Natural killer cell treated with Interleukin-12 subunit alpha and Interleukin-12 subunit beta and Interleukin-15 and Interleukin-18, amount 100 ng/mL, for 72 hours (primary cell): ENCODE measurements at regions not wholly inside any gene's neighbourhood (a gene's known extent, or its start where the extent isn't known, plus 50 kb on each side); places are given as distances from the start of the nearest gene placed in this dataset.
"Not testable (repeated sequence)": the region's sequence is repeated elsewhere in the genome, so short reads cannot be mapped to it uniquely, and the experiment has no call there.

ENCODE experiments used
- ATAC-seq, 2 donors: fragments of 150-1000 bp; cut with Tn5 transposase in 1 of 2; sonication (Bioruptor Pico), chemical (Tn5 transposase) in 1 of 2; 2 replicates each; pipeline ENCODE4 v1.10.0; 2021
- DNase-seq: peaks from one replicate; pipeline ENCODE4 v3.0.0; 2022; ENCODE audit warnings: low spot score
- H3K27ac Mint-ChIP-seq, 2 donors: 1 replicate in 1 of 2; 2 replicates in 1 of 2; pipeline ENCODE4 v1.8.0; 2022; ENCODE audit warnings: mixed read lengths in 2 of 2, mild to moderate bottlenecking in 1 of 2, moderate library complexity in 1 of 2
- H3K27me3 Mint-ChIP-seq, 2 donors: 1 replicate in 1 of 2; 2 replicates in 1 of 2; pipeline ENCODE4 v1.8.0; 2022; ENCODE audit warnings: mixed read lengths in 2 of 2
- H3K36me3 Mint-ChIP-seq: one replicate; pipeline ENCODE4 v1.8.0; 2022; ENCODE audit warnings: mixed read lengths
- H3K4me1 Mint-ChIP-seq, 2 donors: 1 replicate in 1 of 2; 2 replicates in 1 of 2; pipeline ENCODE4 v1.8.0; 2022; ENCODE audit warnings: low read depth in 2 of 2, mixed read lengths in 2 of 2, mild to moderate bottlenecking in 1 of 2
- H3K4me3 Mint-ChIP-seq: one replicate; pipeline ENCODE4 v1.8.0; 2022; ENCODE audit warnings: mixed read lengths
- H3K9me3 Mint-ChIP-seq: 2 replicates; pipeline ENCODE4 v1.8.0; 2022; ENCODE audit warnings: mixed read lengths

DNA sequence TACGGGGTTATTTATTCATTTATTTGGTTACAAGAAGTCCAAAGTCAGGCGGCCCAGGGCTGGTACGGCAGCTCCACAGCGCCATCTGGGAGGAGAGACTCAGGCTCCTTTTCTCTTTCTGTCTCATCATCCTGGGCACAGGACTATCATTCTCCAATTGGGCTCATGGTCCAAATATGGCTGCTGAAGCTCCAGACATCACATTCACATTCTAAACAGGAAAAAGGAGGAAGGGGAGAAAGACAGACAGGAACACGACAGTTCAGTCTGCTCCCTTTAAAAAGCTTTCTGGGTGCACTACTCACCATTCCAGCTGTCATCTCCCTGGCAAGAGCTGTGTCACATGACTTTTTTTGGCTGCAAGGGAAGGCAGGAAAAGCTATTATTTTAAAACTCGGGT is 74.4 kb upstream of the PDZD8 start:
- ATAC-seq (no peak), DNase-seq (no peak)
- H3K27me3 Mint-ChIP-seq: peaks cover 42 to 43% of the 10 kb centered on the region in 2 donors
- H3K4me1 Mint-ChIP-seq: peaks cover 0 to 2% of the 10 kb centered on the region in 2 donors
- peaks cover 7% of the 10 kb centered on the region for H3K9me3 Mint-ChIP-seq
- H3K4me3 Mint-ChIP-seq: no peak overlapping the region
- H3K27ac Mint-ChIP-seq: no peak overlapping the region
- peaks cover 17% of the 10 kb centered on the region for H3K36me3 Mint-ChIP-seq

DNA sequence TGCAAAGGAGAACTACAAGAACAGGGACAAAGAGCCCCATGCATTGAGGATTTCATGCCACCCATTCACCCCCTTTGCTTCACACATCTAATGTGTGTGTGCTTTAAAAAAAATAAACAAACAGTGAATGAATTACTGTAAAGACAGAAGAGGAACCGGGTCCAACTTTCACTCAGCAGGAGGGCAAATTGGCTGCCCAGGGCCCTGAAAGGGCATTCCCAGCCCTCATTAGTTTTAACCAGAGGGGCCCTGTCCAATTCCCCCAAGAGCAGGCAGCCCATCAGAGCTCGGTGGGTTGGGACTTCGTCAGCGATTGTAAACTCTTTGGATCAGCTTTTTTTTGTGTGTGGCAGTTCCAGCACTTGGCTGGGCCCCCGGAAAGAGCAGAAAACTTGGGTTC is 73.6 kb upstream of the PDZD8 start:
- H3K4me1 Mint-ChIP-seq: peaks cover 0 to 1% of the 10 kb centered on the region in 2 donors
- H3K27ac Mint-ChIP-seq: no peak overlapping the region
- DNase-seq (no peak), ATAC-seq (no peak)
- H3K27me3 Mint-ChIP-seq: peaks cover 42 to 44% of the 10 kb centered on the region in 2 donors
- H3K4me3 Mint-ChIP-seq: no peak overlapping the region
- peaks cover 7% of the 10 kb centered on the region for H3K9me3 Mint-ChIP-seq
- peaks cover 17% of the 10 kb centered on the region for H3K36me3 Mint-ChIP-seq

DNA sequence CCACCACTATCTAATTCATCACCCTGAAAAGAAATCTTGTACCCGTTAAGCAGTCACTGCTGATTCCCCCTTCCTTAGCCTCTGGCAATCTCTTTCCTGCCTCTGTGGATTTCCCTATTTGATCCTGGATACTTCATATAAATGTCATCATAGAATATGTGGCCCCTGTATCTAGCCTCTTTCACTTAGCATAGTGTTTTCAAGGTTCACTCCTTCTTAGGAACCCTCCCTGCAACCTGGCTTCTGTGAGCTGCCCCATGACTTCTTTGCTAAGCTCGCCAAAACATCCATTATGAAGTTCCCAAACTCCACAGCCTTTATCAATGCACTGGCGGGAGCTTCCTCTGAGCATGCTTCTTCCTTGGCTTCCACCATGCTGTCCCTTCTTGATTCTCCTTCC is 70.8 kb upstream of the PDZD8 start:
- peaks cover 0 to 6% of the 10 kb centered on the region in 2 donors for H3K4me1 Mint-ChIP-seq
- H3K27ac Mint-ChIP-seq: no peak overlapping the region
- no peak overlapping the region for H3K4me3 Mint-ChIP-seq
- peaks cover 34 to 36% of the 10 kb centered on the region in 2 donors for H3K27me3 Mint-ChIP-seq
- DNase-seq (no peak), ATAC-seq (no peak)
- H3K9me3 Mint-ChIP-seq: peaks cover 4% of the 10 kb centered on the region
- peaks cover 7% of the 10 kb centered on the region for H3K36me3 Mint-ChIP-seq

DNA sequence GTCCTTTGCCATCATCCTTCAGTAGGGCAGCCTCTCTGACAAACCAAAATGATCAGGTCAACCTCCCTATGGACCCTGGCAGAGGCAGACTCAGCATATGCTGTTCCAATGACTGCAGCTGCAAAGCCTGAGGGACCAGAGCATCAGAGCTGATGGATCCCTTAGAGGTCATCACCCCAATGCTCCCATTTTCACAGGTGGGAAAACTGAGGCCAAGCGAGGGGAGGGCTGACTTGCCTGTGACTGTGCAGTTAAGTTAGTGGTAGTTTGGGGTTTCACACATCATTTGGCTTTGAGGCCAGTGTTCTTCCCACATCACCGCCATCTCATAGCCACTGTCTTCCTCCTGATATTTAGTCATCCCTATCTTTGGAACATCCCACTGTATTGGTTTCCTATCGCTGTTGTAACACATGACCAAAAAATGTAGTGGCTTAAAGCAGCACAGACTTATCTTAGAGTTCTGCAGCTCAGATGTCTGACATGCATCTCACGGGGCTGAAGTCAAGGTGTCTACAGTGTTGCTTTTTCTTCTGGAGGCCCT is 69.3 kb upstream of the PDZD8 start:
- peaks cover 23 to 28% of the 10 kb centered on the region in 2 donors for H3K27me3 Mint-ChIP-seq
- ATAC-seq: no peak
- DNase-seq: no peak
- H3K4me1 Mint-ChIP-seq: peaks cover 0 to 6% of the 10 kb centered on the region in 2 donors
- H3K4me3 Mint-ChIP-seq: no peak overlapping the region
- no peak overlapping the region for H3K27ac Mint-ChIP-seq
- H3K36me3 Mint-ChIP-seq: peaks cover 7% of the 10 kb centered on the region
- H3K9me3 Mint-ChIP-seq: peaks cover 4% of the 10 kb centered on the region

DNA sequence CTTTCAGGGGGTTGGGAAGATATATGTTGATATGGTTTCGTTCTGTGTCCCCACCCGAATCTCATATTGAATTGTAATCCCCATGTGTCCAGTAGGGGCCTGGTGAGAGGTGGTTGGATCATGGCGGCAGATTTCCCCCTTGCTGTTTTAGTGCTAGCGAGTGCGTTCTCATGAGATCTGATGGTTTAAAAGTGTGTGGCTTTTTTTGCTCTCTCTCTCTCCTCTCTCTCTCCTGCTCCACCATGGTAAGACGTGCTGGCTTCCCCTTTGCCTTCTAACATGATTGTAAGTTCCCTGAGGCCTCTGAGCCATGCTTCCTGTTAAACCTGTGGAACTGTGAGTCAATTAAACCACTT is 68.4 kb upstream of the PDZD8 start:
- Mint-ChIP-seq H3K4me1 (peaks cover 0 to 6% of the 10 kb centered on the region in 2 donors), H3K36me3 (peaks cover 7% of the 10 kb centered on the region), H3K27me3 (peaks cover 27 to 33% of the 10 kb centered on the region in 2 donors), H3K4me3 (no peak overlapping the region), H3K9me3 (peaks cover 4% of the 10 kb centered on the region), H3K27ac (no peak overlapping the region)
- ATAC-seq: no peak
- DNase-seq: no peak

DNA sequence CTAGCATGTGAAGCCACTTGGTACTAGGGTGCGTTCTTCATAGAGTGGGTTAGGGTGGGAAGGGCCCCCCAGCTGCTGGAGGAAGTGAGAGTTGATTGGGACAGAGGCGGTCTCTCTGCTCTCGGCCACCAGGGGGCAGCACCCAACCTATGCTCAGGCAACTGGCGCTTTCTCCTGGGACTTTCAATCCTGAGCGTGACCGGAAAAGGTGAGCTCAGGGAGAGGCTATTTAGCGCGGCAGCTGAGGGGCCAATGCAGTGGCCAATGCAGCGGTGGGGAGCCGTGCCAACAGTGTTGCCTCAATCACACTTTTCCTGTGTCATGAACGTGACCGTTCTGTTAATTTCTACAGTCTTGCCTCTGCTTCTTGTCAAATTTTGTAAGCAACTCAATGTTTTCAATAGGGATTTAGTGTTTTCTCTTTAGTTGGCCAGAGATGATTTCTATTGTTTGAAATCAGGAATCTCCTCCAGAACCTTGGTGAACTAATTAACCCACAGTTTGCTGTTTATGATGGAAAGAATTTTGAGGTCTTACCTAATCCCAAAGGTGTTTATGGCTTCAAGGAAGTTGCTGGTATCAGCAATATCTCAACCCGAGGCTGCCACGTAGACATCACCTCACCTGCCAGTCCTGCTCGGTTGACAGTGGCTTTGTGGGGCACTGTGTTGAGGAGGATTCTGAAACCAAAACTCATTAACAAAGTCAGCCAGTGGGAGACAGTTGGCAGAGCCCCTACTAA is 67.9 kb upstream of the PDZD8 start:
- ATAC-seq: peak; percentile 58 to 67

DNA sequence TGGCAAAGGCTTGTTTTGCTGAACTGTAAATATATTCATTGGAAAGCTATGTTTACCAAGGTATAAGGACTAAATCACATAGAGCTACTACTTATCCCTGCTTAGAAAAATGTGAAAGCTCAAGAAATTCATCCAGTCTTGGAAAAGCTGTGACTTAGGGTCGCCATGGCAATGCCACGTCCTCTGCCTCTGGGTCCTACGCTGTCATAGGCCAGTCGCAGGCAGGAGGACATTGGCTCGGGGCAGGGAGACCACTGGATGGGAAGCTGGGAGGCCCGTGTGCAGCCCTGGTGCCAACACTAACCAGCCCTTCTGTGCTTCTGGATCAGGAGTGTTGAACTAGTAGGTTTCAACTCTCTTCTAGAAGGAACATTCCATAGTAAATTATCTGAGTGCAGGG is 67.3 kb upstream of the PDZD8 start:
- Mint-ChIP-seq H3K9me3 (peaks cover 4% of the 10 kb centered on the region), H3K36me3 (peaks cover 7% of the 10 kb centered on the region), H3K4me3 (no peak overlapping the region), H3K27ac (no peak overlapping the region), H3K27me3 (peaks cover 33 to 37% of the 10 kb centered on the region in 2 donors), H3K4me1 (peaks cover 0 to 6% of the 10 kb centered on the region in 2 donors)
- ATAC-seq (no peak), DNase-seq (no peak)

More for the DNA sequence above, 67.9 kb upstream of the PDZD8 start:
- Mint-ChIP-seq H3K27me3 (peaks cover 30 to 34% of the 10 kb centered on the region in 2 donors), H3K4me1 (peaks cover 0 to 6% of the 10 kb centered on the region in 2 donors), H3K9me3 (peaks cover 4% of the 10 kb centered on the region), H3K36me3 (peaks cover 7% of the 10 kb centered on the region), H3K4me3 (no peak overlapping the region), H3K27ac (no peak overlapping the region)
- DNase-seq: no peak

DNA sequence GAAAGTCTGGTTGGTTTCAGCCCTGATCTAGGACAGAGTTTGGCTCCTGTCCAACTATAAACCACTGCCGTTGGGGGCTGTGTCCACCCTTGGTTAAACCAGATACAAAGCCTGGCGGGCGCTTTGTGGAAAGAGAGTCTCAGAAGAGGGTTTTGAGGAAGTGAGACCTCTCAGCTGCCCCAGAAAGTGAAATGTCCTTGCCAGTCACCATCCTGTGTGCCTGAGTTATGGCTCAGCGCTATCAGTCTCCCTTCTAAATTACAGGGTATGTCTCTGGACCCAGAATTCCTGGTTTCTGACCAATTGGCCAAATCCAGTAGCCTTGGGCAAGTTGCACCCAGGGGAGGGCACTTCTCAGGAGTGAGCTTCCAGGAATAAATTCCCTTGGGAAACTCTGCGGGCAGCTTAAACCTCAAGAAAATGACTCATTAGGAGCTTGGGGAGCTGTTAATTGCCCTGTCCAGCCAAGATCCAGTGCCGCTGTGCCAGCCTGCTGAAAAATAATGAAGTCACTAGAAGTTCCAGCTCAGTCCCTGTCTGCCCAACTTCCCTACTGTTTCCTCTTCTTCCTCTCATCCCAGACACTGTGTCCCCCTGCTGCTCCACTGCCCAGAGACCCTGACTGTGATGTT is 66.7 kb upstream of the PDZD8 start:
- ATAC-seq (no peak), DNase-seq (no peak)
- H3K4me3 Mint-ChIP-seq: no peak overlapping the region
- peaks cover 7% of the 10 kb centered on the region for H3K36me3 Mint-ChIP-seq
- H3K27ac Mint-ChIP-seq: no peak overlapping the region
- H3K9me3 Mint-ChIP-seq: peaks cover 4% of the 10 kb centered on the region
- peaks cover 0 to 6% of the 10 kb centered on the region in 2 donors for H3K4me1 Mint-ChIP-seq
- peaks cover 27 to 31% of the 10 kb centered on the region in 2 donors for H3K27me3 Mint-ChIP-seq

DNA sequence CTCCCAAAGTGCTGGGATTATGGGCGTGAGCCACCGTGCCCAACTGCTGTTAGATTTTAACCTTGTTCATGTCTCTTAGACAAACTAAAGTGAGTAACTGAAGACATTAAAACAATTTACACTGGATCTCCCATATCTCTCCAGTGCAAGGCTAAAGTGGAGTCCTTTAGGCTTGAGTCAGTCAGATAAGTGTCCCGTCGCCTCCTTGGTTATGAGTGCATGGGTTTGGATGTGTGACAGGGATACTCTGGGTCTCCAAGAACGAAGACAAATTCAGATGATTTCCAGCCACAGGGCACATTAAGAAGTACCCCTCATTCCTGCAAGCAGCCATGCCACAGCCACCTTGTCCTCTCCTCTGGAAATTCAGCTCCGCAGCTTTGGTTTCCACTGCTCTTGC is 66.1 kb upstream of the PDZD8 start:
- H3K36me3 Mint-ChIP-seq: peaks cover 5% of the 10 kb centered on the region
- no peak for ATAC-seq
- no peak for DNase-seq
- H3K9me3 Mint-ChIP-seq: peaks cover 4% of the 10 kb centered on the region
- peaks cover 25 to 34% of the 10 kb centered on the region in 2 donors for H3K27me3 Mint-ChIP-seq
- H3K4me1 Mint-ChIP-seq: peaks cover 0 to 6% of the 10 kb centered on the region in 2 donors
- H3K4me3 Mint-ChIP-seq: no peak overlapping the region
- no peak overlapping the region for H3K27ac Mint-ChIP-seq

DNA sequence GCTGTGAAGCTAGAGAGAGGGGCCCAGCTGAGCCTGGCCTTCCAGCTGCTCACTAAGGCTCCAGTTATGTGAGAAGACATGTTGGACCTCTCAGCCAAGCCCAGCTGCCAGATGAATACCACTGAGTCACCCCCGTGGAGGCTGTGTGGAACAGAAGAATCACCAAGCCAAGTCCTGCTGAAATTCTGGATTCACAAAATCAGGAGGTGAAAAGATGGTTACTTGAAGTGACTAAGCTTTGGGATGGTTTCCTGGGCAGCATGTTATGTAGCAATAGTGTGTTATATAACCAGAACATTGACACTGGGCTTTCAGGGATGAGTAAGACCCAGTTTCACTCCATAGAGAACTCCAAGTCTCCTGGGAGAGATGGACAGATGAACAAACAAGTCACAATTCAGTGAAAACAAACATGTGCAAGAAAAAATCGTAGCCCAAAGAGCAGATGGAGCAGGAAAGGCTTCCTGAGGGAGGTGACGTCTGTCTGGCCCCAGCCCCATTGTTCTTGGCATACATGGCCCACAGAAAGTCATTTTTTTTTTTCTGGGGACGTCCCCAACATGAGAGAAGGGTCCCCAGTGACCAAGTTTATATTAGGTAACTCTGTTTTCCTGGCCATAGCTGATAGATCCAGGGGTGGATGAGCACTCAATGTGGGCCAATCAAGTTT is 64.1 kb upstream of the PDZD8 start:
- no peaks in the 10 kb centered on the region for H3K9me3 Mint-ChIP-seq
- no peak overlapping the region for H3K4me3 Mint-ChIP-seq
- H3K27me3 Mint-ChIP-seq: peaks cover 21 to 23% of the 10 kb centered on the region in 2 donors
- ATAC-seq (peak in 1 of 2 donors; percentile 24), DNase-seq (no peak)
- H3K27ac Mint-ChIP-seq: no peak overlapping the region
- H3K36me3 Mint-ChIP-seq: no peaks in the 10 kb centered on the region
- H3K4me1 Mint-ChIP-seq: peaks cover 0 to 6% of the 10 kb centered on the region in 2 donors

DNA sequence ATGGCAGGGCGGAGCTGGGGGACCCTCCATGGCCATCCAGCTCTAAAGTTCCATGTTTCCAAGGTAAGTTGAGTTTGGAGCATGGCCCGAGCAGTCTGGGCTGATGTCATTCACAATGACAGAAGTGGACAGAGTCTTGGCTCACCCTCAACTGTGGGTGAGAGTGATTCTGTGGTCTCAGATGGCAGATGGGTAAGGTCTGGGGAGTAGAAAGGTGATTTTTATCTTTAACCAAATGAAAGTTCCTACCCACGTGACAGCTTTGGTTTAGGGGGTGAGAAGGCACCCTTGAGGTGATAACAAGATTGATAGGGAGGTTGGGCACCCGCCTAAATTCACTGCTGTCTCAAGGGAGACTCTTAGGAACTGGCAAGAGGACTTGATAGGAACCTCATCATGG is 57.6 kb upstream of the PDZD8 start:
- no peaks in the 10 kb centered on the region for H3K9me3 Mint-ChIP-seq
- peaks cover 0 to 12% of the 10 kb centered on the region in 2 donors for H3K4me1 Mint-ChIP-seq
- no peak for ATAC-seq
- no peak for DNase-seq
- no peak overlapping the region for H3K27ac Mint-ChIP-seq
- H3K27me3 Mint-ChIP-seq: peaks cover 31 to 36% of the 10 kb centered on the region in 2 donors
- no peaks in the 10 kb centered on the region for H3K36me3 Mint-ChIP-seq
- H3K4me3 Mint-ChIP-seq: no peak overlapping the region

DNA sequence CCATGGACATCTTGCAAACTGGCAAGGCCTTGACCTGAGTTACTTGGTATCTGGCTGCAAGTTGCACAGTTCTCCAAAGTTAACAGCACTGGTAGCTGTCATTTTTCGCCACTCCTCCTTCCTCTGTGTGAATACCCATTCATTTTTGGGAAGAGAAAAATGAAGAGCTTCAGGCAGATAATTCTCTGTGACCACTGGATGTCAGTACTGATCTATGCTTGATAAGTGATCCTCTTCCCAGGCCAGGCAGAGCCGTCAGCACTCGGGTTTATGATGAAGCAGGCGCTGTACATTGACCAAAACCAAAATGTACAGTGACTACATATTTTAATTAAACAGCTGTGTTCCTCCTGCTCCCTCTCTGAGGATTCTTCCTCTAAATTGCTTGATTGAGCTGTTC is 55.9 kb upstream of the PDZD8 start:
- DNase-seq (no peak), ATAC-seq (no peak)
- no peak overlapping the region for H3K27ac Mint-ChIP-seq
- H3K4me3 Mint-ChIP-seq: no peak overlapping the region
- H3K4me1 Mint-ChIP-seq: peaks cover 0 to 12% of the 10 kb centered on the region in 2 donors
- no peaks in the 10 kb centered on the region for H3K9me3 Mint-ChIP-seq
- H3K36me3 Mint-ChIP-seq: no peaks in the 10 kb centered on the region
- peaks cover 29 to 32% of the 10 kb centered on the region in 2 donors for H3K27me3 Mint-ChIP-seq

DNA sequence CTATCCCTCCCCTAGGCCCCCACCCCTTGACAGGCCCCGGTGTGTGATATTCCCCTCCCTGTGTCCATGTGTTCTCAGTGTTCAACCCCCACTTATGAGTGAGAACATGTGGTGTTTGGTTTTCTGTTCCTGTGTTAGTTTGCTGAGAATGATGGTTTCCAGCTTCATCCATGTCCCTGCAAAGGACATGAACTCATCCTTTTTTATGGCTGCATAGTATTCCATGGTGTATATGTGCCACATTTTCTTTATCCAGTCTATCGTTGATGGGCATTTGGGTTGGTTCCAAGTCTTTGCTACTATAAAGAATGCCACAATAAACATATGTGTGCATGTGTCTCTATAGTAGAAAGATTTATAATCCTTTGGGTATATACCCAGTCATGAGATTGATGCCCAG is 55.3 kb upstream of the PDZD8 start:
- H3K4me3 Mint-ChIP-seq, H3K36me3 Mint-ChIP-seq, H3K27ac Mint-ChIP-seq, H3K9me3 Mint-ChIP-seq, ATAC-seq, DNase-seq: not testable (repeated sequence)
- Mint-ChIP-seq H3K4me1 (peaks cover 0 to 12% of the 10 kb centered on the region in 2 donors), H3K27me3 (peaks cover 29 to 35% of the 10 kb centered on the region in 2 donors)
